ENCODE measurements at regions not wholly inside any gene's neighbourhood (a gene's known extent, or its start where the extent isn't known, plus 50 kb on each side); places are given as distances from the start of the nearest gene placed in this dataset.

GRCh38 chr21:32141318-32141633 lies 137.6 kb downstream of the MIS18A start:
- TF ChIP-seq CTCF (IDR thresholded peaks at IDR 0.05; ENCODE audit: low read depth, low read length) (no peak), POLR2A (IDR thresholded peaks at IDR 0.05; ENCODE audit: extremely low read depth, insufficient read length) (no peak)
